Mammary epithelial cell (primary cell): ENCODE measurements at regions not wholly inside any gene's neighbourhood (a gene's known extent, or its start where the extent isn't known, plus 50 kb on each side); places are given as distances from the start of the nearest gene placed in this dataset.

Experiments
- CTCF ChIP-seq, 2 donors: IDR thresholded peaks in 1 of 2; conservative IDR thresholded peaks in 1 of 2; 2 replicates each; pipeline ENCODE4 v1.5.1; 2011 to 2012; ENCODE audit warnings: inconsistent platforms in 2 of 2, low read length in 2 of 2, mild to moderate bottlenecking in 2 of 2, control low read depth in 1 of 2, low read depth in 1 of 2; ENCODE audit not compliant: insufficient read depth in 1 of 2; ENCODE audit errors: extremely low read depth in 1 of 2
- EZH2 ChIP-seq: IDR thresholded peaks from 2 replicates; pipeline ENCODE4 v1.6.1; 2012; ENCODE audit warnings: low read length, inconsistent platforms, borderline replicate concordance

GRCh38 chr12:94082690-94083089 lies 65.7 kb upstream of the PLXNC1 start:
- TF ChIP-seq CTCF (conservative IDR thresholded peaks at IDR 0.05 in 1 of 2, IDR thresholded peaks at IDR 0.05 in 1 of 2; ENCODE audit: extremely low read depth in 1 of 2, insufficient read depth in 1 of 2, low read depth in 1 of 2, low read length in 2 of 2) (no peak), EZH2 (no peak)
